SKM-1 treated with dmso at 0.1 percent for 144 hours (cell line): ENCODE measurements at regions not wholly inside any gene's neighbourhood (a gene's known extent, or its start where the extent isn't known, plus 50 kb on each side); places are given as distances from the start of the nearest gene placed in this dataset.
"Not testable (repeated sequence)": the region's sequence is repeated elsewhere in the genome, so short reads cannot be mapped to it uniquely, and the experiment has no call there.

Experiments used
- DNase-seq: peaks from one replicate; lab custom pipeline; 2025; ENCODE audit not compliant: unreplicated experiment; lab: John Stamatoyannopoulos, UW

GRCh38 chr4:178137732-178138471 is 695.7 kb upstream of the AGA start:
- no peak for DNase-seq

- no peak for DNase-seq
These were observed 696.3 kb upstream of the AGA start for GRCh38 chr4:178138491-178138890.

GRCh38 chr4:178140326-178140915 is 698.2 kb upstream of the AGA start:
- DNase-seq = no peak

- DNase-seq = no peak
These were observed 700.5 kb upstream of the AGA start for GRCh38 chr4:178142724-178143123.

GRCh38 chr4:178148106-178148505 is 705.9 kb upstream of the AGA start:
- DNase-seq = no peak

- DNase-seq = no peak
These were observed 723.2 kb upstream of the AGA start for GRCh38 chr4:178165251-178165950.

- DNase-seq = no peak
These were observed 723.7 kb upstream of the AGA start for GRCh38 chr4:178165951-178166308.

GRCh38 chr4:178173771-178174170 is 731.5 kb upstream of the AGA start:
- no peak for DNase-seq

- DNase-seq = no peak
These were observed 732.5 kb upstream of the AGA start for GRCh38 chr4:178174756-178175155.

GRCh38 chr4:178185517-178185916 is 743.3 kb upstream of the AGA start:
- no peak for DNase-seq

GRCh38 chr4:178192611-178193010 is 750.4 kb upstream of the AGA start:
- no peak for DNase-seq

GRCh38 chr4:178196751-178197374 is 754.6 kb upstream of the AGA start:
- DNase-seq = no peak

GRCh38 chr4:178198691-178199090 is 756.5 kb upstream of the AGA start:
- no peak for DNase-seq

- DNase-seq = no peak
These were observed 760.2 kb upstream of the AGA start for GRCh38 chr4:178202422-178202821.

GRCh38 chr4:178205826-178206225 is 763.6 kb upstream of the AGA start:
- no peak for DNase-seq

- no peak for DNase-seq
These were observed 773.1 kb upstream of the AGA start for GRCh38 chr4:178215309-178215708.

GRCh38 chr4:178215763-178216162 is 773.5 kb upstream of the AGA start:
- DNase-seq = no peak

GRCh38 chr4:178226421-178226820 is 784.2 kb upstream of the AGA start:
- DNase-seq = not testable (repeated sequence)

- DNase-seq = no peak
These were observed 791.7 kb upstream of the AGA start for GRCh38 chr4:178233906-178234305.

GRCh38 chr4:178240891-178241290 is 798.7 kb upstream of the AGA start:
- no peak for DNase-seq

GRCh38 chr4:178241601-178242118 is 799.4 kb upstream of the AGA start:
- DNase-seq = no peak

- DNase-seq = no peak
These were observed 800.4 kb upstream of the AGA start for GRCh38 chr4:178242655-178243054.
